ENCODE measurements at regions not wholly inside any gene's neighbourhood (a gene's known extent, or its start where the extent isn't known, plus 50 kb on each side); places are given as distances from the start of the nearest gene placed in this dataset.

- TF ChIP-seq CTCF (optimal IDR thresholded peaks at IDR 0.05 in 1 of 3, IDR thresholded peaks at IDR 0.05 in 1 of 3, conservative IDR thresholded peaks at IDR 0.05 in 1 of 3; ENCODE audit: extremely low read depth in 1 of 3, insufficient read depth in 2 of 3, low read length in 3 of 3), result no peak
- no peak for TF ChIP-seq EZH2 (IDR thresholded peaks at IDR 0.05; ENCODE audit: low read length)
Measured at GRCh38 chr12:84046859-84047258, 865.7 kb downstream of the SLC6A15 start.

All from keratinocyte (primary cell).